ENCODE measurements at regions not wholly inside any gene's neighbourhood (a gene's known extent, or its start where the extent isn't known, plus 50 kb on each side); places are given as distances from the start of the nearest gene placed in this dataset.
"Not testable (repeated sequence)": the region's sequence is repeated elsewhere in the genome, so short reads cannot be mapped to it uniquely, and the experiment has no call there.

GRCh38 chr1:30378991-30379581 lies 344.3 kb downstream of the MATN1 start:
- DNase-seq (ENCODE audit: low read depth), result peak; percentile 60

GRCh38 chr1:30378003-30378596 lies 345.3 kb downstream of the MATN1 start:
- no peak for DNase-seq (ENCODE audit: low read depth)

DNA sequence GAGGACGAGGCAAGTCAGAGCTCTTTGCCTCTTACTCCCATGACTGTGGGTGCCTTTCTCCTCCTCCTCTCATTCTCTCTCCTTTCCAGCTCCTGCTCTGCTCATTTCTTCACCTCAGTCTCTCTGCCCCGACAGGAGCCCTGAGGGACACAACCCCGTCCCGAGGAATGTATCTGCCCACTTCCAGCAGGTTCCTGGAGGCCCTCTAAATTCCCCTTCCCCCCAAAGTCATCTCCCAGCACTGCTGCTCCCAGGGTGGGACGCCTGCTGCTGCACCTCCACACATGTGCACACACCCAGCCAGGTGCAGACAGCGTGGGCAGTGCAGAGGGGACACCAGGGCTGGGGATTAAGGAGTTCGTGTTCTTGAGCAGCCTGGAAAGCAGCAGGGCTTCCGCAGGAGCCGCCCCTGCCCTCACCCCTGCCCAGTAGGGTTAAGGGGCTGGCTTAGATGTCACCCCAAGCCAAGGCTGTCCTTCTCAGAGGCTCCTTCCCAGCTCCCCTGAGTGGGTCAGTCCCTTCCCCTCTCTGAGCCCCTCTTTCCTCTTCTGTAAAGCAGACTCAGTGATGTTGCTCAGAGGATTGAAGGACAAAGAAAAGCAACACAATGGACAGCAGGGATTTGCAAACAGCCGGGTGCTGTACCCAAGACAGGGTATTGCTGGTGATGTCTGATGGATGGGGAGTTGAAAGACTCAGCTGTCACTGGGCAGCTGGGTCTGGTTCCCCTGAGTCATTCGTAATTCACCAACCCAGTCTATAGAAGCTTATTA lies 346.0 kb downstream of the MATN1 start:
- no peak for DNase-seq (ENCODE audit: low read depth)

- DNase-seq (ENCODE audit: low read depth), result no peak
Measured at GRCh38 chr1:30376054-30376697, 347.2 kb downstream of the MATN1 start.

- no peak for DNase-seq (ENCODE audit: low read depth)
Measured at GRCh38 chr1:30375156-30375555, 348.2 kb downstream of the MATN1 start.

DNA sequence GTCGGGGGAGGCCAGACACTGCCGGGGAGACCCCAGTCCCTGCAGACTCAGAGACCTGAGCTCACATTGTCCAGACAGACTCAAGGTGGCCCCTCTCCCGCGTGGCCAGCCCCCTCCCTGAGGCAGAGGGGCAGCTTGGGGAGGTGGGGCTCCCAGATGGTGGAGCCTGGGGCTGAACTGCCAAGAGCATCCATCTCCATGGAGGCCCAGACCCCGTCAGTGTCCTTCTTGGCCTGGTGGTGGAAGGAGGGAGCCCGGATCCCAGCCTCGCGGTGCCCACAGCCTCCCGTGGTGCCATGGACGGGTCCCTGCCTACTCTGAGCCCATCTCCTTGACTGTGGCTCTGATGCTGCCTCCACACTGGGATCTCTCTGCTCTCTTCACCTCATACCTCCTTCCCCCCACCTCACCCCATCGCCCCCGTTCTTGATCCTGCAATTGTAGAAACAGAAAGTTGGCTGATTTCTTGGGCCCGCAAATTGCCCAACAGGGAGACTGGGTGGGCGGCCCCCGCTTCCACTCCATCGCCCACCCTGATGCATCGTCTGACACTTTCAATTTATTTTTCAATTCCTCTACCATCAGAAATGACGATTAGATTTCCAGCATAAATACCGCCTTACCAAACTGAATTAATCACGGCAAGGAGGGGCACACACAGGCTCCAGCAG lies 348.9 kb downstream of the MATN1 start:
- no peak for DNase-seq (ENCODE audit: low read depth)

- no peak for DNase-seq (ENCODE audit: low read depth)
Measured at GRCh38 chr1:30373471-30374399, 349.6 kb downstream of the MATN1 start.

DNA sequence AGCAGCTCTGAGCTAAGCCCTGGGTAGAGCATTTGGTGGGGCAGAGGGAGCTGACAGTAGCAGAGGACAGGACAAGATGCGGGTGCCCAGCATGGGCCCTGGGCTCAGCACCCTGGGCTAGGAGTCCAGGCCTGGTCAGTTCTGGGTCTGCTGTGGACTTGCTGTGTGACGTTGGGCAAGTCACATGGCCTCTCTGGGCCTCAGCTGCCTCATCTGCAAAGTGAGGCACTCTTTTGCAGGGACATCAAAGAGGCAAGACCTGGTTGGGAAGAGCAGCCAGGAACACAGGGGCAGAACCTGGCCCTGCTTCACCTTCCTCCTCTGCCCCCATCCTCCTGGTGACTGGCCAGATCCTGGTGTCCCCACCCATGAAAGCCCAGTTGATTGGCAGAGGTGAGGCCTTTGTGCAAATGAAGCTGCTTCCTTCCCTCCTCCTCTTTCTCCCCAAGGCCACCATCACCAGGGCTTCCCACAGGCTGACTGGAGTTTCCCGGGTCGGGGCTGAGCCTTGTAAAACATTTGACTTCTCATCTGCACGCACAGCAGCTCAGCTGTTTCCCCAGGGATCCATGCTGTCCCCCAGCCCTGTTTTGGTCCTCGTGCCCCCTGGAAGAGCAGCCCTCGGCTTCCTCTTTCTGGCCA lies 350.5 kb downstream of the MATN1 start:
- DNase-seq (ENCODE audit: low read depth), result no peak

DNA sequence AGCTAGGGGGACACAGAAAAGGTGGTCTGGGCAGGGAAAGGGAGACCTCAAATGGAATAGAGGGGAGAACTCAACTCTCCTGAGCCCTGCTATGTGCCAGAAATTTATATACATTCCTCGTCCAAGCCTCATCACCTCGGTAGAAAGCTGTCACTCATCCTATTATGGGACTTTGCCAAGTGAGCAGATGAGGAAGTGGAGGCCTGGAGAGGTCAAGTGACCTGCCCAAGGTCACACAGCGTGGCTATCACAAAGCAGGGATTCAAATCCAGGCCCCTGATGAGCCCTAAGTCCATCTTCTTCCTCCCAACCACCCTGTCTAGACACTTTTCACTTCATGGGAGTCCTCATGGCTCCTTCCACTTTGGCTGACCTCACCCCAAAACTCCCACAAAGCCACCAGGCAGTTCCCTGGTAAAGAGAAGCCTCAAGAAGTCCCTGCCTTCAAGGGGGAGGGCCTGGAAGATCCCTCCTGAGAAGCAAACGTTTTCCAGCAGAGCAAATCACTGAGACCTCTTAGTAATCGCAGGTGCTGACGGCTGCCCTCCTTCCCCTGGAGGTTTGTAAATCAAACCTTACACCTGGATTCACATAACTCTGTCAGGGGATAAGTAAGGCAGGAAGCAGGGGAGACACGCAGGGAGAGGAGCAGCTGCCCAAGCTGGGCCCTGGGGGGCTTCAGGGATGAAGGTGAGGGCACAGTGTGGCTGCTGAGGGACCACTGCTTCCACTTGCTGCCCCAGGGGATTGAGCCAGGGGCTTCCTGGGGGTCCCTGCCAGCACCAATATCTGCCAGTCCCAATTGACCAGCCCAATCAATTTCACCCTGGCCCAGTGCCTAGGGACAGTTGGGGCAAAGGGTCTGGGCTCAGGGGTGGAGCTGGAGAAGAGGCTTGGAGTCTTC lies 351.2 kb downstream of the MATN1 start:
- DNase-seq (ENCODE audit: low read depth), result no peak

GRCh38 chr1:30371179-30371788 lies 352.1 kb downstream of the MATN1 start:
- no peak for DNase-seq (ENCODE audit: low read depth)

DNA sequence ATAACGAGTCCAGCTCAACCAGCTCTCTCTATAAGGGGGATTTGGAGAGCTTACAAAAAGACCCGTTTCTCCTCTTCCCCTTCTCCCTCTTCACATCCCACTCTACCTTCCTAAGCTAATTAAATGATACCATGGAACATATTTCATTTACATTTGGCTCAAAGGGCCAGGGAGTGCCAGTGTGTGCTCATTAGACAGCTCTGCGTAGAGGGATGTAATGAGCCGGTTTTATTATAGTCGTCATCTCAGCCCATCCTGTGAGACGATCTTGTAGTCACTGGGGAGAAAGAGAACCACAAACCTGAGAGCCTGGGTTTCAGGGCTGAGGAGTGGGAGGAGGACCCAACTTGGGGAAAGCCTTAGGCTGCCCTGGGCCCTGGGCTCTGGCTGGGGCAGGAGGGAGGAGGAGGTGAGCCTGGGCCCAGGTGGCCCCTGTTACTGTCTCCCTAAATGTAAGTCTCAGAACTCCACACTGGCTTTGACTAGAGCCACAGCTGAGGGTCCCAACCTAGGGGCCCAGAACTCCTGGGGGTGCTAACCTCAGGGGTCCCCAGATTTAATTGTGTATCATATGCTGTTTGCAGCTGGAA lies 354.6 kb downstream of the MATN1 start:
- no peak for DNase-seq (ENCODE audit: low read depth)

DNA sequence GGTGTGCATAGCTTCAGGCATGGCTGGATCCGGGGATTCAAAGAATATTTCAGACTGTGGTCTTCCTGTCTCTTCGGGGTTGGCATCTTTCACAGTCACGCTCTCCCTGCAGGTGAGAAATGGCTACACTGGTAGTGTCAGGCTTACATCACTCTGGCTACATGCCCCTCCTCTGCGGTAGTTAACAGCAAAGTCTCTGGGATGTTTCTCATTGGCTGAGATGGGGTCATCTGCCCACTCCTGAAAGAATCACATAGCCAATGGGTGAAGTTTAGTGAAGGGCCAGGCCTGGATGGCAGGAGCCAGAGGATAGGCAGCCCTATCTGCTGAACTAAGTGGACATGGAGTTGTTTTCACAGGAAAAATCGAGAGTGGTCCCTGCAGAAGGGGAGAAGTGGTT lies 356.5 kb downstream of the MATN1 start:
- DNase-seq (ENCODE audit: low read depth), result no peak

- DNase-seq (ENCODE audit: low read depth), result no peak
Measured at GRCh38 chr1:30366199-30366598, 357.2 kb downstream of the MATN1 start.

DNA sequence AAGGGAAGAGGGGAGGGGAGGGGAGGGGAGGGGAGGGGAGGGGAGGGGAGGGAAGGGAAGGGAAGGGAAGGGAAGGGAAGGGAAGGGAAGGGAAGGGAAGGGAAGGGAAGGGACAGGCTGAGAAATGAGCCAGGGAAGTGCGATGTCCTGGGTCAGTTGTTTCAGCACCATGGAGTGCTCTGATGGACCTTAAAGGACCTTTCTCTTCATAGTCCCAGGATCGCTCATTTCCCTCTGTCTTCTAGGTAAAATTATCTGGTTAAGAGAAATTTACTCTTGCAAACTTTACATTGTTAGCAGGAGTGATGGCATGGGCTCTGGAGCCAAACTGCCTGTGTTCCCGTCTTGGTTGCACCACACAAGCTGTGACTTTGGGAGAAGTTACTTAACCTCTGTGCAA lies 357.8 kb downstream of the MATN1 start:
- DNase-seq (ENCODE audit: low read depth), result no peak

DNA sequence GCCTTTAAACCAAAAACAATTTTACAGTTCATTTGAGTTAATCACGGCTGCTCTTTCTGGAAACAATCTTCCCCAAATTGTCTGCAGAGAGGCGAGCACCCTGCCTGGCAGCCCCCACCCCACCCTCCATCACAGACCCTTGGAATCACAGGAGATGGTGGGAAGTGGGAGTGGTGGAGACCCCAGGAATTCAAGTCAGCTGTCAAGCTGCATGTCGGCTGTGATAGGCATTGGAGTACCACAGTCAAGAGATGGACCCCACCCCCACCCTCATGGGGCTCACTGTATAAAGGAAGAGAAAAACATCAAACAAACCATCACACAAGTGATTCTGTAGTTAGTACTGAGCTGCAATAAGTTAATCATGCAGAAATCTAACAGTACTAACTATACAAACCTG lies 360.4 kb downstream of the MATN1 start:
- DNase-seq (ENCODE audit: low read depth), result no peak

- no peak for DNase-seq (ENCODE audit: low read depth)
Measured at GRCh38 chr1:30362603-30362990, 360.8 kb downstream of the MATN1 start.

DNA sequence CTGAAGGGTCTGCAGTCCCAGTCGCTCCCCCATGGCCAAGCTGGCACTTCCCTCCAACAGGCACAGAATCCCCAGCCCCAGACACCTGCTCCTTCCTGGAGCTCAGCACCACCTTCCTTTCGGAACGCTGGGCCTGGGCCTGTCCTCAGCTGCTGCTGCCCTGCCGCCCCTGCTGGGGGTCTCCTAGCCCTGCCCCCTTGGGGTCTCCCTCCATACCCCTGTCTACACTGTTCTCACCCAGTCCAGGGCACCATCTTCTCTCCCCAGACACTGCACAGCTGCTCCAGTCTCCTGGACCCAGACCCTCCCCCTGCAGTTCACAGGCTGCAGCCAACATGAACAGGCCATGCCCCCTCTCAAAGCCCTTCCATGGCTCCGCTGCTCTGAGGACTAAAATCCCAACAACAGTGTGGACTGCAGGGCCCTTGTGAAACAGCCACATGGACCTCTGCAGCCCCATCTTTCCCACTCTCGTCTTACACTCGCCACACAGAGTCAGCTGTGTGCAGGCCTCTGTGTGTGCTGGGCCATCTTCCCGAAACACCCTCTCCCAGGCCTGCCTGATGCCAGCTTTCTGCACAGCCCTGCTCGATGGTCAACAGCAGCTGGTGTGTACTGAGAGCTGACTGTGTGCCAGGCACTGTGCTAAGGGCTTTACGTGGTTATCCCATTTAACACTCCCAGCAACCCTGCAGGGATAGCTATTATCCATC lies 361.3 kb downstream of the MATN1 start:
- not testable (repeated sequence) for DNase-seq (ENCODE audit: low read depth)

DNA sequence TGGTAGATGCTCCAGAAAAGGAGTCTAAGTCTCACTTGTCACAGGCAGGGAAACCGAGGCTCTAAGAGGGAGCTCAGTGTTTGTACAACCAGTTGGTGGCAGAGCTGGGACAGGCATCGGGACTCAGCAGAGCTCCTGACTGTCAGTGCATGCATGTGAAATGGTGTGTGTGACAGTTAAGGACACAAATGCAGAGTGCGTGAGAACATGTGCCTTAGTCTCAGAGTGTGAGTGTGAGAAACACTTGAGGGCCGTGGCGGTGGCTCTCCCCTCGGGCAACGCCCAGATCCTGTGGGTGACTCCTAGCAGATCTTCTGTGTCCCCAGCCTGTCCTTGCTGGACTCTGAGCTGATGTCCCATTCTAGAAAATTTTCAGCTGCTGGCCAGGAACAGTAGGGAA lies 362.6 kb downstream of the MATN1 start:
- no peak for DNase-seq (ENCODE audit: low read depth)

Measured in fibroblast of gingiva (primary cell).